ENCODE measurements at regions not wholly inside any gene's neighbourhood (a gene's known extent, or its start where the extent isn't known, plus 50 kb on each side); places are given as distances from the start of the nearest gene placed in this dataset.

DNA sequence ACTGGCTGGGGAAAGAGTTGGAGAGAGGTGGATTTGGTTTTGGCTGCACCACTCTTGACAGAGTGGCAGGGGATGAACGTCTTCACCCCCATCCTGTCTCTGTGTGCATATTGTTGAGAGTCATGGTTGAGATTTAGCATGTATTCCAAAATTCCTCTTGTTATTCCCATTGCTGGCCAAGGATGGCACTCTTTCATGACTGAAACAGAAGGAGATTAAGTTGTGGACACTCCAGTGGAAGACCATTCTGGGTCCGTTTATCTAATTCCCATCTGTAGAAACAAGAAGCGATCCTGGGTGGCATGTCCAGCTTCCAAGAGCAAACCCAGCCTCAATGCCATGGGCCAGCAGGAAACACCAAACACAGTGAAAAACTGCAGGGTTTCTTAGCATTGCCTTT is 469.0 kb upstream of the IGFBP3 start:
- Histone ChIP-seq H3K9ac (ENCODE audit: low read length) (no peak overlapping the region), H3K27me3 (ENCODE audit: insufficient read depth, low read length) (no peaks in the 10 kb centered on the region), H3K4me1 (ENCODE audit: control insufficient read depth in 1 of 2, insufficient read depth in 2 of 2, low read length in 2 of 2) (no peaks in the 10 kb centered on the region), H3K9me2 (ENCODE audit: insufficient read depth) (no peaks in the 10 kb centered on the region), H2AFZ (ENCODE audit: low read depth, low read length, poor library complexity, severe bottlenecking) (no peak overlapping the region), H3K79me2 (ENCODE audit: insufficient read depth, low read length) (no peaks in the 10 kb centered on the region), H3K27ac (ENCODE audit: low read depth, low read length) (no peak overlapping the region), H3K9me3 (ENCODE audit: control insufficient read depth in 1 of 2, insufficient read depth in 1 of 2, low read depth in 1 of 2, low read length in 2 of 2) (no peaks in the 10 kb centered on the region), H3K36me3 (ENCODE audit: control insufficient read depth in 1 of 2, insufficient read depth in 2 of 2, low read length in 2 of 2) (no peaks in the 10 kb centered on the region), H3K4me2 (ENCODE audit: low read length) (no peak overlapping the region), H4K20me1 (ENCODE audit: insufficient read depth) (no peaks in the 10 kb centered on the region), H3K4me3 (replicated peaks in 1 of 2; ENCODE audit: low read depth in 1 of 2, low read length in 2 of 2) (no peak overlapping the region)
- no TSS peak for BruUV-seq (replicated peaks)
- ATAC-seq (no peak), DNase-seq (ENCODE audit: low read depth, low spot score) (no peak)
- intact Hi-C loops (cut with micrococcal nuclease), result no loop called here
- POLR2A ChIA-PET, result no interaction called here
- CTCF ChIA-PET, result no interaction called here
- TF ChIP-seq JUND (IDR thresholded peaks at IDR 0.05), result no peak
- no peak for TF ChIP-seq EGR1 (IDR thresholded peaks at IDR 0.05; ENCODE audit: low read depth)
- no peak for TF ChIP-seq EZH2phosphoT487 (IDR thresholded peaks at IDR 0.05; ENCODE audit: borderline replicate concordance)
- no peak for TF ChIP-seq ATF3 (IDR thresholded peaks at IDR 0.05)
- no peak for TF ChIP-seq TCF7L2 (IDR thresholded peaks at IDR 0.05; ENCODE audit: borderline replicate concordance, extremely low read depth, insufficient read depth, insufficient read length)
- no peak for TF ChIP-seq EZH2 (IDR thresholded peaks at IDR 0.05)
- no peak for TF ChIP-seq YY1 (IDR thresholded peaks at IDR 0.05; ENCODE audit: extremely low read depth, insufficient replicate concordance, low read depth, low read length)
- no peak for TF ChIP-seq SIN3A (IDR thresholded peaks at IDR 0.05; ENCODE audit: low read depth)
- no peak for TF ChIP-seq REST (IDR thresholded peaks at IDR 0.05; ENCODE audit: low read depth)
- TF ChIP-seq ZNF274 (IDR thresholded peaks at IDR 0.05; ENCODE audit: low read depth, low read length), result no peak
- TF ChIP-seq, protein P1, sequence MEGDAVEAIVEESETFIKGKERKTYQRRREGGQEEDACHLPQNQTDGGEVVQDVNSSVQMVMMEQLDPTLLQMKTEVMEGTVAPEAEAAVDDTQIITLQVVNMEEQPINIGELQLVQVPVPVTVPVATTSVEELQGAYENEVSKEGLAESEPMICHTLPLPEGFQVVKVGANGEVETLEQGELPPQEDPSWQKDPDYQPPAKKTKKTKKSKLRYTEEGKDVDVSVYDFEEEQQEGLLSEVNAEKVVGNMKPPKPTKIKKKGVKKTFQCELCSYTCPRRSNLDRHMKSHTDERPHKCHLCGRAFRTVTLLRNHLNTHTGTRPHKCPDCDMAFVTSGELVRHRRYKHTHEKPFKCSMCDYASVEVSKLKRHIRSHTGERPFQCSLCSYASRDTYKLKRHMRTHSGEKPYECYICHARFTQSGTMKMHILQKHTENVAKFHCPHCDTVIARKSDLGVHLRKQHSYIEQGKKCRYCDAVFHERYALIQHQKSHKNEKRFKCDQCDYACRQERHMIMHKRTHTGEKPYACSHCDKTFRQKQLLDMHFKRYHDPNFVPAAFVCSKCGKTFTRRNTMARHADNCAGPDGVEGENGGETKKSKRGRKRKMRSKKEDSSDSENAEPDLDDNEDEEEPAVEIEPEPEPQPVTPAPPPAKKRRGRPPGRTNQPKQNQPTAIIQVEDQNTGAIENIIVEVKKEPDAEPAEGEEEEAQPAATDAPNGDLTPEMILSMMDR (IDR thresholded peaks at IDR 0.05 in 2 of 3, conservative IDR thresholded peaks at IDR 0.05 in 1 of 3; ENCODE audit: borderline replicate concordance in 1 of 3, insufficient read depth in 1 of 3, low read depth in 2 of 3, low read length in 2 of 3), result peak in 2 of 3 experiments; percentile 6 to 25; a peak in 1 of 6 replicates
- peak; percentile 20; the same call in 1 of the 2 replicates for TF ChIP-seq RAD21 (IDR thresholded peaks at IDR 0.05; ENCODE audit: low read depth)
- no peak for TF ChIP-seq ZFX (IDR thresholded peaks at IDR 0.05)
- RAD21 ChIA-PET (ENCODE audit: low non-redundant PET in 1 of 2, low total read pairs in 2 of 2, uncharacterized antibody in 2 of 2, unreplicated experiment in 2 of 2), result no interaction called here
